VCaP (cell line): ENCODE measurements at regions not wholly inside any gene's neighbourhood (a gene's known extent, or its start where the extent isn't known, plus 50 kb on each side); places are given as distances from the start of the nearest gene placed in this dataset.

ENCODE experiments used
- H3K27ac ChIP-seq: fragments of 450-650 bp; 2 replicates; pipeline ENCODE4 v1.5.1; 2017
- TF ChIP-seq, protein P1 (sequence below): fragments of 450-650 bp; conservative IDR thresholded peaks from 2 replicates; pipeline ENCODE4 v1.5.1; 2017; ENCODE audit warnings: mild to moderate bottlenecking, moderate library complexity

DNA sequence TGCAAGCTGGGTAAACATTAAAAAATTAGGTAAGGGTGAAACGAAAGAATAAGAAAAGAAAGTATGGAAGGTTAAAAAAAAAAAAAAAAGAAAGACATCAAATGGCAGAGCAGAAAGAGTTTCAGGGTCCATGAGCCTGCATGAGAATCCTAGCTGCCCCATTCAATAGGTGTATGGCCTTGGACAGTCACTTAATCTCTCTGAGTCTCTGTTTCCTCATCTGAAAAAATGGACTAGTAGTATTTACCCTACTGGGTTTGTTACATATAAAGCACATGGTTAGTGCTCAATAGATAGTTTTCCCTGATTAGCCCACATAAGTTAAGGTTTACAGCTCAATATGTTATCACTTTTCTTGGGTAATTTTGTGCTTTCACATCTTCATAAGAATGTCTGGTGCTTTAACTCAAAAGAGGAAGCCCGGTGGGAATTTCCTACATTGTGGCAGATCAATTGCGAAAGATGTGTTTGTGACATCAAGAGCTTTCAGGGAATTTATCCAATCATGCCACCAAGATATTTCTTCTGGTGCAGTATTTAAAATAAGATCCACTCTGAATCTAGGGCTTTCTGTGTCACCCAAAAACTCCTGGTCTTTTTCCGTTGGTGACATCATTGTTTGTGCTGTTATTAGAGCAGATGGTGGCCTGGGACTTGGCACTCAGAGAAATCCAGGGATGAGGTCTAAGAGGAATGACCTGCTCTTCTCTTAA lies 57.2 kb upstream of the UBE2E1 start:
- no peak overlapping the region for H3K27ac ChIP-seq
- TF ChIP-seq, protein P1, sequence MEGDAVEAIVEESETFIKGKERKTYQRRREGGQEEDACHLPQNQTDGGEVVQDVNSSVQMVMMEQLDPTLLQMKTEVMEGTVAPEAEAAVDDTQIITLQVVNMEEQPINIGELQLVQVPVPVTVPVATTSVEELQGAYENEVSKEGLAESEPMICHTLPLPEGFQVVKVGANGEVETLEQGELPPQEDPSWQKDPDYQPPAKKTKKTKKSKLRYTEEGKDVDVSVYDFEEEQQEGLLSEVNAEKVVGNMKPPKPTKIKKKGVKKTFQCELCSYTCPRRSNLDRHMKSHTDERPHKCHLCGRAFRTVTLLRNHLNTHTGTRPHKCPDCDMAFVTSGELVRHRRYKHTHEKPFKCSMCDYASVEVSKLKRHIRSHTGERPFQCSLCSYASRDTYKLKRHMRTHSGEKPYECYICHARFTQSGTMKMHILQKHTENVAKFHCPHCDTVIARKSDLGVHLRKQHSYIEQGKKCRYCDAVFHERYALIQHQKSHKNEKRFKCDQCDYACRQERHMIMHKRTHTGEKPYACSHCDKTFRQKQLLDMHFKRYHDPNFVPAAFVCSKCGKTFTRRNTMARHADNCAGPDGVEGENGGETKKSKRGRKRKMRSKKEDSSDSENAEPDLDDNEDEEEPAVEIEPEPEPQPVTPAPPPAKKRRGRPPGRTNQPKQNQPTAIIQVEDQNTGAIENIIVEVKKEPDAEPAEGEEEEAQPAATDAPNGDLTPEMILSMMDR: no peak

DNA sequence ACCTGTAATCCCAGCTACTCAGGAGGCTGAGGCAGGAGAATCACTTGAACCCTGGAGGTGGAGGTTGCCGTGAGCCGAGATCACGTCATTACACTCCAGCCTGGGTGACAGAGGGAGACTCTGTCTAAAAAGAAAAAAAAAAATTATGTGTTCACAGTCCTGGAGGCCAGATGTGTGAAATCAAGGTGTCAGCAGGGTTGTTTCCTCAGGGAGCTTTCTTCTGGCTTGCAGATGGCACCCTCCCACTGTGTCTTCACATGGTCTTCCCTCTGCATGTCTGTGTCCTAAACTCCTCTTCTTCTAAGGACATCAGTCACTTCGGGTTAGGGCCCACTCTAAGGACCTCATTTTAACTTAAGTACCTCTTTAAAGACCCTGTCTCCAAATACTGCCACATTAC lies 56.1 kb upstream of the UBE2E1 start:
- peak overlapping the region; percentile 88; the same call in 1 of the 2 replicates for H3K27ac ChIP-seq
- TF ChIP-seq, protein P1: no peak

DNA sequence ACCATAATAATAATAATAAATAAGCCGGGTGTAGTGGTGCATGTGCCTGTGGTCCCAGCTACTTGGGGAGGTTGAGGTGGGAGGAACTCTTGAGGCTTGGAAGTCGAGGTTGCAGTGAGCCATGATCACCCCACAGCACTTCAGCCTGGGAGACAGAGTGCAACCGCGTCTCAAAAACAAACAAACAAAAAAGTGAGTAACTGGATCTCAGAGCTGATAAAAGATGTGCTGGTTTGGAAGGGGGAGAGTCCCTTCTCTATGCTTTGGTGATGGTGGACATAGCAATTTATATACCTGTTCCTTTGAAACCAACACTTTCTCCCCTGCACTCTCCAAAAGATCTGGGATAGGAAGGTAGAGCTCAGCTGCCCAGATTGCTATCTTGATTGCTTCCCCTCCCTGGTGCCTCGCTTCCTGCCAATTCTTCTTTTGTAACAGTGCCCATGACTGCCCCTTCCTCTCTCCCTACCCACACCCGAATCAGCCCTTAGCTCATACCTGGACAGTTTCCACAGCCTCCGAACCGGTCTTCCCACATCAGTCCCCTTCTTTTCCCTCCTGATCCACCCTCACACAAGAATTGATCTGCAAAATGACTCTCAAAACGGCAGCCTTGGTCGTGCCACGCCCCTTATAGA lies 55.1 kb upstream of the UBE2E1 start:
- TF ChIP-seq, protein P1: no peak
- H3K27ac ChIP-seq: peak overlapping the region; percentile 88

DNA sequence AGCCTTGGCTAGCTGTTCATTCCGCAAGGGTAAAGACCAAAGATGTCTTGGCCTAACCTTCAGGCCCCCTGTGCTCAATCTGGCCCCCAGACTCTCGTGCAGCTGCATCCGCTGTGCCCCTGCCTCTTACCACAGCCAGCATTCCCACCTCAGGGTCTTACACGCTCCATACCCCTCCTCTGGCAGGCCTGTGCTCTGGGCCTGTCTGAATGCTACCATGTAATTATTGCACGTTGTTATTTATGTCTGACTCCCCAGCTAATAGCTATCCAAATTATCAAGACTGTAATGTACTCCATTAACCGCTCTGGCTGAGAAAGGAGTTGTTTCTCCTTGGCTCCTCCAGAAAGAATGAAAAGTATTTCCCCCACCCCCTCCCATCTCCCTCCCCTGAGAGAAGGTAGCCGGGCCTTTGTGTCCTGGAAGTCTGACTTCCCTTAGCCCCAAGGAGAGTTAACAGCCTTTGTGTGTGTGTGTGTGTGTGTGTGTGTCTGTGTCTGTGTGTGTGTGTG lies 54.5 kb upstream of the UBE2E1 start:
- peak overlapping the region; percentile 88 for H3K27ac ChIP-seq
- TF ChIP-seq, protein P1: no peak

DNA sequence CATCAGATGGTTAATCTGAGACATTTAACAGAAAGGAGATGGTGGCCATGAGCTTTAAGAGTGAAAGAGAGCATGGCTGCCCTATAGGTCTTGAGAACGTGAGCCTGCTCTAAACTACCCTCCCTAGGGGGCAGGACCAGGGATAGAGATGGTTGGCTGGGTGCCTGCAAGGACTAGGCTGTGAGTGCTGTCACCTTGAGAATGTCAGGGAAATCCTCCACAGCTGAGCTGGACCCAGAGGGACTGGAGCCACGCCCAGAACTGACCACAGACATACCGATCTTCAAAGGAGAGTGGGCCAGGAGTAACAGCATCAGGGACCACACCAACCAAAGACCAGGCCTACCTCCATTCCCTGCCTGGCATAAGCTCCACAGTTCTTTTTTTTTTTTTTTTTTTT lies 53.6 kb upstream of the UBE2E1 start:
- TF ChIP-seq, protein P1: no peak
- peak overlapping the region; percentile 88 for H3K27ac ChIP-seq

DNA sequence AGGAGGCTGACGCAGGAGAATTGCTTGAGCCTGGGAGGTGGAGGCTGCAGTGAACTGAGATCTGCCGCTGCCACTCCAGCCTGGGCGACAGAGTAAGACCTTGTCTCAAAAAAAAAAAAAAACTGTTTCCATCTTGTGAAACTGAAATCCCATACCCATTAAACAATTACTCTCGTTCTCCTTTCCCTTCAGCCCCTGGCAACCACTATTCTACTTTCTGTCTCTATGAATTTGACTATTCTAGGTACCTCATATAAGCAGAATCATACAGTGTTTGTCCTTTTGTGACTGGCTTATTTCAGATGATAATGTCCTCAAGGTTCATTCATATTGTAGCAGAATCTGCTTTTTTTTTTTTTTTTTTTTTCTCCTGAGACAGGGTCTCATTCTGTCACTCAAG lies 51.5 kb upstream of the UBE2E1 start:
- H3K27ac ChIP-seq: no peak overlapping the region
- TF ChIP-seq, protein P1: no peak
